ENCODE measurements at regions not wholly inside any gene's neighbourhood (a gene's known extent, or its start where the extent isn't known, plus 50 kb on each side); places are given as distances from the start of the nearest gene placed in this dataset.

DNA sequence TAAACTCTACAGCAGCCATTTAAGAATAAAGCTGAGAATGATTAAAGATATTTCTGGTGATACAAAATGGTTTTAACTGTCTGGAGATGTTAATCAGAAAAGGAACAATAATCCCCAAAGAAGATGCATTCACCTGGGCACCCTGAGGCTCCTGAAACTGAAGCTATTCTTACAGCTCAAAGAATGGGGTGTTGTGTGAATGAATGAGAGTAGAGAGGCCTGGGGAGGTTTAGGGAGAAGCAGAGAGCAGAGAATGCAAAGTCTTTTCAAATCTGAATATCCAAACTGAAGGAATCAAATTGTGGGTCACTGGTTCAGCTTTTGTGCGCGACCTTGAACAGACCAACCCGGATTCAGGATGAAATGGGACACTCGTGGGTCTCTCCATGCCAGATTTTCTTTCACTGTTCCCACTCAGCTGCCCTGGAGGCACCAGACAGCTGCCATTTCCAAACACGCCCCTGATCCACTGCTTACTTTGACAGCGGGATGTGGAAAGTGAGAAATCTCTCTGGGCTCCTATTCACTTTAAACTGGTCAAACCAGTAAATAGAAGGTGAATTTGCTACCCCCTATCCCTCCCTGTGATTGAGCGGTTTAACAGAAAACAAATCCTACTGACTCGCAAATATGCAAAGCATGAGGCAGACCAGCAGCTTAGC lies 485.5 kb upstream of the THBS1 start:
- no peak for DNase-seq

DNA sequence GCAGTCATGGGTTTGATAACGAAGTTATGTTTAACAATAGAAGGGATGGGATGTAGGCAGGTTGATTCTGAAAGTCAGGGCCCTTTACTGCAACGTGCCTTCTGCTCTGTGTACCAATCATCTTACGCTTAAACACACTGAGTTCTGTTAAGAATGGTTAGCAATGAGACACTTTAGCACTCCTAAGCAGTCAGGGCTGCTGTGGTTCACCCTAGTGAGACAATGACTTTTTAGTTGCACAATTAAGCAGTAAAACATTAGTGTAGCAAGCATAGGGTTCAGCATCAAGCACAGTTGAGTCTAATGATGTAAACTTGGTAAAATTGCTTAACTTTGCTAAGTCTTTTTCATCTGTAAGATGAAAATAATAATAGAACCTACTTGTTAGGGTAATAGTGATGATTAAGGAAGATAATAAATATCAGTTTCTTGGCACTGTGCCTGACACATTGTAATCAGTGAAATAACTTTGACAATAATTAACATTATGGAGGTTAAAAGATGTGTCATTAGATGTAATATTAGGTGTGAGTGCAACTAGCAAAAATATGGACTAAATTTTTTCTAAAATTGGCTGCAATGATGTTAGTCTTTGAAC lies 484.2 kb upstream of the THBS1 start:
- no peak for DNase-seq

GRCh38 chr15:39099524-39099923 lies 481.4 kb upstream of the THBS1 start:
- no peak for DNase-seq

DNA sequence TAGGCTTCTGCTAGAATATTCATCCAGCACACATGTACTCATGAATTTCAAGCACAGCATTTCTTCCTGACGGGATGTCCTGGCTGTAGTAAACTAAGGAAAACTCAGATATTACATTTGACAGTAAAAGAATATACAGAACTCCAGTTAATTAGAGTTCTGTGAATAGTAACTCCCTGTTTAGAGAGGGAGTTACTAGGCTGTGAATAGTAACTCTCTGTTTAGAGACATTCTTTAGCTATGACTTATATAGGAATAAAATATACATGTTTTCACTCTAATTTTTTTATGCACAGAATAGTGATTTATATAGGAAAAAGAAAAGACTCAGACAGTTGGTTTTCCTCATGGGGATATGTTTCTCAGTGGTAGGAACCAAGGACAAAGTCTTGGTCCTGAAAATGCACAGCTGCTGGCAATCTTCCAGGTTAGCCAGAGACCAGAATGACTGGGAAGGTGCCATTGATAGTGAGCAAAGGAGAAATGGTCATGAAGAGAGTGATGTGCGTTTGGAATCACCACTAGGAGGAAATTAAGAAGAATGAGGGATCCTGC lies 480.7 kb upstream of the THBS1 start:
- DNase-seq: no peak

DNA sequence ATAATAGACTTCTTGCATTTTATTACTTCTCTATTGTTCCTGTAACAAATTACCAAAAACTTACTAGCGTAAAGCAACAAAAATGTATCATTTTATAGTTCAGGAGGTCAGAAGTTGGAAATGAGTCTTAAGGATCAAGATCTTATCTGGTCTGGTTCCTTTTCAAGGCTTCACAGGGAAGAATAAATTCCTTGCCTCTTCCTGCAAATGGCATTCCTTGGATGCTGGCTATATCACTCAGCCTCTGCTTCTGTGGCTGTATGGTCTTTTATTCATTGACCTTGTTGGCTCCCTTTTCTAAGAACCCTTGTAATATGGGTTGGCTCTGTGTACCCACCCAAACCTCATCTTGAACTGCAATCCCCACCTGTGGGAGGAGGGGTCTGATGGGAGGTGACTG lies 478.4 kb upstream of the THBS1 start:
- no peak for DNase-seq

DNA sequence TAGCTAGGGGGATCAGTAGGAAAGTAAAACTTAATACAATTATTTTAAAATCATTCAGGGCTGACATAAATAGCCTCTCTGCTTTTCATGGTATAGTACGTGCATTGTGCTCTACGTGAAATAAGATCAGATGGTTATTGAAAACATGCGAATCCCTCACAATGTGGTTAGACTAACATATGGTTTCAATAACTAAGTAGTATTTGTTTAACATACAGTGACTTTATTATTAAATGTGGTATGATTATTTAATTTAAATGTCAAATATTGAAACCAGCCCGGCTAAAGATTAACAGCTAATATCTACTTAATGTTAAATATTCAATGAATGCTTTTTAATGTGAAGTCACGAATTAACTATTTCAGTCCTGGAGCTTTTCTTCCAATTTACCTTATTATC lies 473.9 kb upstream of the THBS1 start:
- DNase-seq: no peak

- no peak for DNase-seq
These were observed 472.9 kb upstream of the THBS1 start for GRCh38 chr15:39108021-39108420.

- no peak for DNase-seq
These were observed 470.5 kb upstream of the THBS1 start for GRCh38 chr15:39110336-39110735.

- DNase-seq: no peak
These were observed 470.1 kb upstream of the THBS1 start for GRCh38 chr15:39110746-39111145.

- no peak for DNase-seq
These were observed 467.1 kb upstream of the THBS1 start for GRCh38 chr15:39113741-39114140.

GRCh38 chr15:39114690-39115378 lies 466.0 kb upstream of the THBS1 start:
- no peak for DNase-seq

DNA sequence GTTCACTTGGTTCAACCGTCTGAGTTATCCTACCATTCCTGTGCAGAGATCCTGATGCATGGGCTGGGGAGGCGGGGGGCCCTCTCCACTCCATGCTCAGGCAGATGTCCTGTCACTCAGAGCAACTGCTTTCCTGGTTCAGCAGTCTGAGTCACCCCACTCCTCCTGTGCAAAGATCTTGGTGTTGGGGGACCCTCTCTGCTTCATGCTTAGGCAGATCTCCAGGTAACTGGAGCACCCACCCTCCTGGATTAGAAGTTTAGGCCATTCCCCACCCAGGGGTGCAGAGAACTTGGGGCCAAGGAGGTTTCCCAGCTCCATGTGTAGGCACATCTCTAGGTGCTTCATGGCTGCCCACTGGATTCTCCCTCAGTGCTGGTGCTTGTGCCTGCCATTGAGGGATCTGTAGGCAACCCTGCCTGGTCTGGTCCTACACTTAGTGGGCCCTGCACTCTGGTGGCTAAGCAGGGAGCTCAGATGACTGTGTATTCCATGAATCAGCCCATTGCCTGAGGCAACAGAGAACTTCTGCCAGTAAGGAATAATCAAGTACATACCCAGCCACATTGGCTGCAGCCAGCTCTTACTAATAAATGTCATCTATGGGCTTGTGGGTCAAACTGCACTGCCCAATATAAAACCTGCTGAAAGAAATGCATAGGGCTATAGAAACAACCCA lies 465.4 kb upstream of the THBS1 start:
- no peak for DNase-seq

GRCh38 chr15:39118510-39118909 lies 462.4 kb upstream of the THBS1 start:
- DNase-seq: no peak

DNA sequence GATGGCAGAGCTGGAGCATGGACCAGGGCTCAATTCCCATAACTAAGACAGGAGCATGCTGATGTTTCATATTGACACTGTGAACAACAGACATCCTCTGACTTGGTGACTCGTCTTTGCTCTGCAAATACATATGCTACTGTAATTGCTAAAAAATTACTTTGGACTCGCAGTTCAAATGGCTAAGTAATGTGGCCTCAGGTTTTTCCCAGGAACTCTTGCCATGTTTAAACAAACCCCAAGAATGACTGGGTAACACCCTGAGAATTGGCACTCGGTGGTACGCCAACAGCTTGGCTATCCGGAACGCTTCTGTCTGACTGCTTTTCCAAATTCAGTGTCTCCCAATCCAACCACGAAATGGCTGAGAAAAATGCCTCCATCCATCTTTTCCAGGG lies 456.7 kb upstream of the THBS1 start:
- no peak for DNase-seq

- no peak for DNase-seq
These were observed 456.2 kb upstream of the THBS1 start for GRCh38 chr15:39124553-39125171.

DNA sequence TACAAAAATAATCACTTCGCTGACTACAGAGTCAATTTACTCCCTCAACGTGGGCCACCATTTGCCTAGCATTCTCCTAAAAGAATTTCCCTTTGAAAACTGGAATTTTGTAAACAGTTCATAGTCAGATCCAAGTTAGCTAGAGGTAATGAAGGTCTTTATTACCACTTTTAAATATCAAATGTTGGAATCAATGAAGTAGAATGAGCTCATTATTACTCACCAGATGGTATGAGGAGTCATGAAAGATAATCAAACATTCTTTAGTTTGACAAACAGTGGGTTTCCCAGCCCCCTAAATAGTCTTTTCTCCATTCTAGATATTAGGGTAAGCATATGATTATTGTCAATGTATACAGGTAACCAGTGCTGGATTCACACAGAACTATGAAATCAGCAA lies 455.7 kb upstream of the THBS1 start:
- peak; percentile 51 for DNase-seq

DNA sequence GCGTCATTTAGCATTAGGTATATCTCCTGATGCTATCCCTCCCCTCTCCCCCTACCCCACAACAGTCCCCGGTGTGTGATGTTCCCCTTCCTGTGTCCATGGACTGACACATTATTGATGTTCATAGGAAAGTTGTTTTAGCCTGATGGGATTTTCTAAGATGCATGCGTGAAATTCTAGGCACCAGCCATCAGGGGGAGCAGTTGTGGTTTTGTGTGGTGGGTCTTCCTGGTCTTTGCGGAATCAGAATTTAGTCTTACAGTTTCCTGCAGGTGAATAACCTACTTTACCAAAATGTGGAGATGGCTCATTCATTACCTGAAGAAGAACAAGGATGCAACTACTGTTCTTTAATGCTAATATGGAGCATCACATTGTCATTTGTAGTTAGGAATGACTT lies 455.0 kb upstream of the THBS1 start:
- peak; percentile 50 for DNase-seq

DNA sequence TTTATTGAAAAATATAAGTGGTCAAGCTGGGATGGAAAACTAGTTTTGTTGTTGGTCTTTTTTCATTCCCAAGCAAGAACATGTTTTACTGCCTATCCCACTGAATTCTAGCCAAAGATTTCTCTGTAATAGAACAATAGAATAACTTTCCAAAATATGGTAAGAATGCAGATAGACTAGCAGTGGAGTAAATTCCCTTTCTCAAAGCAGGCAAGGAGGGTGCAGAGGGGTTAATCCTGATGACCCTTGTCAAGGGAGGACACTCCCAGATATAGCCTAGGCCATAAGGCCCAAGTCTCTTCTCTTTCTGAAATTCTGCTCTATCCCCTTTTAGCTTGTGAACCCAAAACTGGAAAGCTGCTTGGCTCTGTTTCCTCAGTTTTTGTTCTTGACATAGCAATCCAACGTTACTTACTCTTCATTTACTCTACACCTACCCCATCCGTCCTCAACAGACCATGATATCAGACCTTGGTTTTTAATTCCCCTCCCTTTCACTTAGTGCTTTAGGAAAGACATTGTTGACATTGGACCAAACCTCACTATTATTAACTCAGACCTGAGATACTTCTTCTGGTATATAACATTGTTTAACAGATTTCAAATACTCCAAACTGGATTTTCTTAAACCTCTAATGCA lies 453.6 kb upstream of the THBS1 start:
- no peak for DNase-seq

- peak; percentile 30 for DNase-seq
These were observed 452.8 kb upstream of the THBS1 start for GRCh38 chr15:39127925-39128617.

GRCh38 chr15:39128746-39129145 lies 452.1 kb upstream of the THBS1 start:
- DNase-seq: no peak

- peak; percentile 54 for DNase-seq
These were observed 450.1 kb upstream of the THBS1 start for GRCh38 chr15:39130556-39131379.

Data from NCI-H2171 treated with DMSO at 0.1 percent for 48 hours (cell line).